ENCODE measurements at regions not wholly inside any gene's neighbourhood (a gene's known extent, or its start where the extent isn't known, plus 50 kb on each side); places are given as distances from the start of the nearest gene placed in this dataset.
"Not testable (repeated sequence)": the region's sequence is repeated elsewhere in the genome, so short reads cannot be mapped to it uniquely, and the experiment has no call there.

DNA sequence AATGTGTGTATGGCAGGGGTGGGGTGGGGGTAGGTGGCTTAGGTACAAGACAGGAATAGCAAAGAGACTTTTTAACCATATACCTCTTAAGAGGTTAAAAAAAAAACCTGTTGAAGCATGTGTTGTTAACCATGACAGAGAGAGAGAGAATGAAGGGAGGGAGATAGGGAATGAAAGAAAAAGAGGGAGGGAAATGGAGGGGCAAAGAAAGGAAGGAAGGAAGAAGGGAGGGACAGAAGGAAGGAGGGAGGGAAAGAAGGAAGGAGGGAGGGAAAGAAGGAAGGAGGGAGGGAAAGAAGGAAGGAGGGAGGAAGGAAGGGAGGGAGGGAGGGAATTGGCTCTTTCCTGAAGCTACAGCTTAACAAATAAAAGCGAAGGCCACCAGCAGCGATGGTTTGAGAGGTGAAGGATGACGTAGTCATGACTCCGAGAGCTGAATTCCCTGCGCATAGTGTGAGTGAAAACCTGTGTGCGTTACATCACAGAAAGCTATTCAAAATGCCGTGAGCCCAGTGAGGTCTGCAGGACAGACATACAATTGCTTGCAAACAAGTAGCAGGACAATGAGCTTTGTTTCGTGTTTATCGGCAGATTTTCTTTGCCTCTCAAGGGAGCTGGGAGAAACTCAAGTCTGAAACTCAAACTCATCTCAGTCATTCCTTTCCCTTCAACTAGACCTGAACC is 88.6 kb upstream of the NEDD9 start:
- DNase-seq: no peak

DNA sequence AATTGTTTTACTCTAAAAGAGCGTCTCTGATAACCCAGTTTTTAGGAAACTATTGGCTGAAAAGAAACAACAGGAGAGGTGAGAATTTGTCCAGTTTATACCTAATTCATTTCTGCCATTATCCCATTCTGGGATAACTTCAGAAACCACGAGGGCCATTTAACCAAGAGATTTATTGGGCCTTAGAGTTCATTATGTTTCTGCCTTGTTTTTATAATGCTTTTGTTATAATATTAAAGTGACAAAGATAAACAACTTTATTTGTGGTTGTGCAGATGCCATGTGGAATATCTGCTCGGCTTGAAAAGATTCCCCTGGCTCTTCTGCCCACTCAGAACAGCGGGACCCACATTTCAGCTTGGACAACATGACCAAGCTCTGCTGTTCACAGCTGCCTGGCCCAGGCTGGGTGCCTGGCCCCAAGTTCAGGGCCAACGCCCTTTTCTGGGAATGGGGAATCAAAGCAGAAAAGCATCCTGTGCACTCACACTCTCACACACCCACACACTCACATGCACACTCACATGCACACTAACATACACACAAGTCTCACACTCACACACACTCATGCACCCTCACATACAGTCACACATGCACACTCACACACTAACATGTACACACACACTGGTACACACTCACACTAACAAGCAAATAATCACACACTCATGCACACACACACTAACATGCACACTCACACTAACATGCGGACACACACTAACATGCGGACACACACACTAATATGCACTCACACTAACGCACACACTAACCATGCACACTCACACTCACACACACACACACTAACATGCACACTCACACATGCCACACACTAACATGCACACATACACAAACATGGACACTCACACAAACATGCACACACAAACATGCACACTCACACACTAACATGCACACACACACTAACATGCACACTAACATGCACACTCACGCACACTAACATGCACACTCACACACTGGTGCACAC is 86.7 kb upstream of the NEDD9 start:
- no peak for DNase-seq

DNA sequence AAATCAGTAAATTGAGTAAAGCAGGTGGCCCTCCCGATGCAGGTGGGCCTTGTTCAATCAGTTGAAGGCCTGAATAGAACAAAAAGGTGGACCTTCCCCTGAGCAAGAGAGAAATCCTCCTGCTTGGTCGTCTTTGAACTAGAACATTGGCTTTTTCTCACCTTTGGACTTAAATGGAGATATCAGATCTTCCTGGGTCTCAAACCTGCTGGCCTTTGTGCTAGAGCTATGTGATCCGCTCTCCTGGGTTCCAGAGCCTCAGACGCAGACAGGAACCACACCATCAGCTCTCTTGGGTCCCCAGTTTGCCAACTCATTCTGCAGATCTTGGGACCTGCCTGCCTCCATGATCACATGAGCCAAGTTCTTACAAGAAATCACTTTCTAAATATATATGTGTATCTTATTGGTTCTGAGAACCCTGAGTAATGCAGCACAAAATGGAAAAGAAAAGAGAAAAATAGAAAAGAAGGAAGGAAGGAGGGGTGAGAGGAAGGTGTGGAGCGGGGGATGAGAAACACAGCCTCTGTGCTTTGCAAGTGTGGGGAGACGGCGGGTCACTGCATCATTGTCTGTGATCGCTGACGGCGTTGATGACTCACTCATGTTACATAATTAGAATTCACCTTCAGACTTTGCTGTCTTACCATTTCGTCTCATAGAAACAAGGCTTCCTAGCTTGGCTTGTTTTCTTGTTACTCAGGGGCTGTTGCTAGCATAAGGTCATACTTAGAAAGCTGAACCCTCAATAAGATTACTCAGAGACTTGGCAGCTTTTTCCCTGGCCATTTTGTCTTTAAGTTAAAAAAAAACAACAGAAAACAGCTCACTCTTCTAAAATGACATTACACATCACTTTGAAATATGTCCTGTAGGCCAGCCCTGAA is 85.7 kb upstream of the NEDD9 start:
- no peak for DNase-seq

DNA sequence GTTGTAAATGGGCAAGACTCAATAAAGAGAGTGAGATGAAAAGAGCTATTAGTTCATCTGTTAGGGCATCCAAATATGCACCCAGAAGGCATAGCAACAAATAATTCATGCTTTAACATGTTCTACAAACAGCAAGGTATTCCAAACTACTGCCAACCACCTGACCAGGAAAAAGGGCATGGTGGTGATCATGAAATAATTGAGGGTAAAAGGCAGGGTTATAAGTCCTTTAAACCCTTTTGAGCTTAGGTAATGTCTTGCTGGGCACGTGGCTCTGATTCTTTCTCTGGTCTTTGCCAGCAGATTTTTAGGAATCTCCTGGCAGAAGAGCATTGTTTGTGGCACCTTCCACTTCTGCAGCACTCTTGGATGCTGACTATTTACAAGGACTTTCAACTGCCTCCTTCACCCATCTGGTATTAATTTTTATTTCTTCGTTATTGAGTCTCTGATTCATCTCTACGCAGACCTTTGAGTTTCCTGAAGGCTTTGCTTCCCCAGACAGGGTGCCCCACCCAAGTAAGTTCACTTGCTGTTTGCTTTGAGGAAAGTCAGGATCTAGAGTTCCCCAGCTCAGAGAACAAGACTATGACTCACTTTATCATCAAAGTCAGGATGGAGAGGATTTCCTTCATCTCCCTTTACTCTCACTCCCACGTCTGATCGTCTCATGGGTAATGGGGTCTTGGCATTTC is 83.4 kb upstream of the NEDD9 start:
- no peak for DNase-seq

DNA sequence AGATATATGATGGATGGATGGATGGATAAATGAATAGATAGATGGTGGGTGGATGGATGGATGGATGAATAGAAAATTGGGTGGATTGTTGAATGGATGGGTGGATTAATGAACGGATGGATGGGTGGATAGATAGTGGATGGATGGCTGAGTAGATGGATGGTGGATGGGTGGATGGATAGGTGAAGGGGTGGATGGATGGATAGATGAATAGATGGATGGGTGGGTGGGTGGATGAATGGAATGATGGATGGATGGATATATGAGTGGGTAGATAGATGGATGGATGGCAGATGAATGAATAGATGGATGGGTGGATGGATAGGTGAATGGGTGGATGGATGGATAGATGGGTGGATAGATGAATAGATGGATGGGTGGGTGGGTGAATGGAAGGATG is 80.7 kb upstream of the NEDD9 start:
- no peak for DNase-seq

DNA sequence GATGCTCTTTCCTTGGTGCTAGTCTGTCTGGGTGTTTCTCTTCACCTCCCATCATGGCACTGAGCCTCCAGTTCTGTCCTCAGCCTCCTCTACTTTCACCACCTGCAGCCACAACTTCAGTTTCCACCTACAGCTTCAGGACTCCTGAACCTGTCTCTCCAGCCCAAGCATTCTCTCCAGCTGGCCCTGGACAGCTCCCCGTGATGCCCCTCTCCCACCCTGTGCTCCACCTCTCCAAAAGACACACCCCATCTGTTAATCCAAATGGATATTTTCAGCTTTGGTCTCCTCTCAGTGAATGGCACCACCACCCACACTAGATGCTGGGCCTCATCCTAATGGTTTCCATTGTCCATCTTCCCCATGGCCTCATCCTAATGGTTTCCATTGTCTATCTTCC is 79.5 kb upstream of the NEDD9 start:
- DNase-seq: no peak

DNA sequence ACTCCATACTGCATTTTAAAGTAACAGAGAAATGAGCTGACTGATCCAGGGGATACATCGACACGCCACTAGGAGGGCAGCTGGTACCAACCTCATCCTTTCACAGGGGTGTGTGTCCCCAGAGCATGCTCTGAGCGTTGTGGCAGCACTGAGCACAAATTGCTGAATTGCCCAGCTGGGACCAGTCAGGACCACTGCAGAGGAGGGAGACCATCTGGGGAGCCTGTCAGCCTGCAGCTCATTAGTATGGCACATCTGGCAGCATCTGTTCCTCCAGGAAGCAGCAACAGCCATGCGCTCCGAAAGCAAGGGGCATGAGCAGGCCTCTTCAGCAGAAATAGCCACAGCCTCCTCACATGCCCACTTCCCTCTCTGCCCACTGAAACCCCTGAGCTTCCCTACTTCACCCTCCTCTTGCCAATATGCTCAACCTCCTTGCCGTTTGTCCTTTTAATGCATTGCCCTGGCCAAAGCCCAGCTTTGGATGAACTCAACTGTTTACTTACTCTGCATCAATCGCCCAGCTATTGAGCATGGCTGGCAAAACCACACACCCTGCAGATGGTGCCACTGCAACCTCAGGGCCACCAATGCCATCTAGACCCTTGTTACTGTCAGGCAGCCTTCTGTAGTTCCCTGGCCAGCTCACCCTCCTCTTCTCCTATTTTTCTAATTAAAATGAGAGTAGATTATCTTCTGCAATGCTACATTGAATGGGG is 77.6 kb upstream of the NEDD9 start:
- DNase-seq: no peak

DNA sequence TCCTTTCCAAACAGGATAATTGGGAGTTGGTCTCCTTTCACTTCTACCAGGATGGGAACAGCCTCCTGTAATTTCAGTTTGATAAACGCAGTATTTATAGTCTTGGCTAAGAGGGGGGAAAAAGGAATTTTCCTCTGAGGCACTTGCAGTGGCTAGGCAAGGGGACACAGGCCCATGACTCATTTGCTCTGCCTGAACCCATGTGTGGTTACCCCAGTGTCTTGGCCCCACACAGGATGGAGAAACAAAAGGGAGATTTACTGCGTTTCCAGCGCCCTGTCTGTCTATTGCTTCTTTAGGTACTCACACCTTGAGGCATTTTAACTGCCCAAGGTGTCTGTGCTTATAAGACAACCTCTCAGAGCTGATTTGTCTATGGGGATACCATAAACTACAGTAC is 74.8 kb upstream of the NEDD9 start:
- DNase-seq: no peak

DNA sequence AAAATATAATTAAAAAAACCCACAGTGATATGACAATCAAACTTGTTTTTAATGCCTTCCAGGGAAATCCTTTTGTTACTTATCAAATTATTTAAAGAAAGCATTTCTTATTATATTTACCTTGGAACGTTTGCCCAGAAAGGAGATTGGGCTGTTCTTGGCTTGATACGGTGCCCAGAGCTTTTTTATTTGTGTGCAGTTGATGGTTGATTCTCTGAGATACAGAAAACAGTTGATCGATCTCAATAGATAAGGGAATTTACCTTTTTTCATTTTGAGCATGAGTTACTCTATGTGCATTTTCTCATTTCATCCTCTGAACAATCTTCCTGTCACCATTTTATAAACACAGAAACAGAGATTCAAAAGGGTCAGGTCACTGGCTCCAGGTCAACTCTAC is 72.5 kb upstream of the NEDD9 start:
- no peak for DNase-seq

DNA sequence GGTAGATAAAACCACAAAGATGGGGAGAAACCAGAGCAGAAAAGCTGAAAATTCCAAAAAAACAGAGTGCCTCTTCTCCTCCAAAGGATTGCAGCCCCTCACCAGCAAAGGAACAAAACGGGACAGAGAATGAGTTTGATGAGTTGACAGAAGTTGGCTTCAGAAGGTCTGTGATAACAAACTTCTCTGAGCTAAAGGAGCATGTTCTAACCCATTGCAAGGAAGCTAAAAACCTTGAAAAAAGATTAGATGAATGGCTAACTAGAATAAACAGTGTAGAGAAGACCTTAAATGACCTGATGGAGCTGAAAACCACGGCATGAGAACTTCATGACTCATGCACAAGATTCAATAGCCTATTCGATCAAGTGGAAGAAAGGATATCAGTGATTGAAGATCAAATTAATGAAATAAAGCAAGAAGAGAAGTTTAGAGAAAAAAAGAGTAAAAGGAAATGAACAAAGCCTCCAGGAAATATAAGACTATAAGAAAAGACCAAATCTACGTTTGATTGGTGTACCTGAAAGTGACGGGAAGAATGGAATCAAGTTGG is 67.5 kb upstream of the NEDD9 start:
- DNase-seq: not testable (repeated sequence)

DNA sequence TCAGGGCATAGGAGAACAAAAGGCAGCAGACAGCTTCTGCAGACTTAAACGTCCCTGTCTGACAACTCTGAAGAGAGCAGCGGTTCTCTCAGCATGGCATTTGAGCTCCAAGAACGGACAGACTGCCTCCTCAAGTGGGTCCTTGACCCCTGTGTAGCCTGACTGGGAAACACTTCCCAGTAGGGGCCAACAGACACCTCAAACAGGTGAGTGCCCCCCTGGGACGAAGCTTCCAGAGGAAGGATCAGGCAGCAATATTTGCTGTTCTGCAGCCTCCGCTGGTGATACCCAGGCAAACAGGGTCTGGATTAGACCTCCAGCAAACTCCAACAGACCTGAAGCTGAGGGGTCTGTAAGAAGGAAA is 66.9 kb upstream of the NEDD9 start:
- not testable (repeated sequence) for DNase-seq

DNA sequence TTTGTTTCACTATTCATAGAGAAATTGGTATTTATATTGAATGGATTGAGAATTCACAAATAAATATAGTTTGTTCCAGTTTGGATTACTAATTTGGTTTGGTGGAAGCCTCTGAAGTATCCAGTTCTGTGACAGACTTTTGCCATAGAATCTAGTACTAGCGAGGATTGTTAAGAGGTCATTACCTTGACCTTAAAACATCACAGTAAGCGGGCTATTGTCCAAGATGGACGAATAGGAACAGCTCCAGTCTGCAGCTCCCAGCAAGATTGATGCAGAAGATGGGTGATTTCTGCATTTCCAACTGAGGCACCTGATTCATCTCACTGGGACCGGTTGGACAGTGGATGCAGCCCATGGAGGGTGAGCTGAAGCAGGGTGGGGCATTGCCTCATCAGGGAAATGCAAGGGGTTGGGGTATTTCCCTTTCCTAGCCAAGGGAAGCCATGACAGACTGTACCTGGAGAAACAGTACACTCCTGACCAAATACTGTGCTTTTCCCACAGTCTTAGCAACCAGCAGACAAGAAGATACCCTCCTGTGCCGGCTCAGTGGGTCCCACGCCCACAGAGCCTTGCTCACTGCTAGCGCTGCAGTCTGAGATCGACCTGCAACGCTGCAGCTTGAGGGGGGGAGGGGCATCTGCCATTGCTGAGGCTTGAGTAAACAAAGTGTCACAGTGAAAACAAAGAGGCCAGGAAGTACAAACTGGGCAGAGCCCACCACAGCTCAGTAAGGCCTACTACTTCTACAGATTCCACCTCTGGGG is 66.4 kb upstream of the NEDD9 start:
- DNase-seq: peak; percentile 26

DNA sequence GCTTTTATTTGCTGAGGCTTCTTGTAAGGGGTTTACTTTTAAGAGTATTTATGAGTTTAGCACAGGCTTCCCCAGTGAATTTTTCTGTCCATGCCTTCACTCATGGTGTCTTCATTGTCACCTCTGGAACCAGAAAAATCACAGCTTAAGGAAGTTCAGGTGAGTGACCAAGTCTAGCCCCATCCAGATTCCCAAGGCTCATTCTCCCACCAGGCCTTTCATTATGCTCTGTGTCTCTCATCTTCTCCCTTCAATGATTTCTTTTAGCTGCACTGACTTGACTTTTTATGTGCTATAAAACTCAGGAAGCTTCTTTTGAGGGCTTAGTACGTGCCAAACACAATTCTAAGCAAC is 64.9 kb upstream of the NEDD9 start:
- DNase-seq: no peak

DNA sequence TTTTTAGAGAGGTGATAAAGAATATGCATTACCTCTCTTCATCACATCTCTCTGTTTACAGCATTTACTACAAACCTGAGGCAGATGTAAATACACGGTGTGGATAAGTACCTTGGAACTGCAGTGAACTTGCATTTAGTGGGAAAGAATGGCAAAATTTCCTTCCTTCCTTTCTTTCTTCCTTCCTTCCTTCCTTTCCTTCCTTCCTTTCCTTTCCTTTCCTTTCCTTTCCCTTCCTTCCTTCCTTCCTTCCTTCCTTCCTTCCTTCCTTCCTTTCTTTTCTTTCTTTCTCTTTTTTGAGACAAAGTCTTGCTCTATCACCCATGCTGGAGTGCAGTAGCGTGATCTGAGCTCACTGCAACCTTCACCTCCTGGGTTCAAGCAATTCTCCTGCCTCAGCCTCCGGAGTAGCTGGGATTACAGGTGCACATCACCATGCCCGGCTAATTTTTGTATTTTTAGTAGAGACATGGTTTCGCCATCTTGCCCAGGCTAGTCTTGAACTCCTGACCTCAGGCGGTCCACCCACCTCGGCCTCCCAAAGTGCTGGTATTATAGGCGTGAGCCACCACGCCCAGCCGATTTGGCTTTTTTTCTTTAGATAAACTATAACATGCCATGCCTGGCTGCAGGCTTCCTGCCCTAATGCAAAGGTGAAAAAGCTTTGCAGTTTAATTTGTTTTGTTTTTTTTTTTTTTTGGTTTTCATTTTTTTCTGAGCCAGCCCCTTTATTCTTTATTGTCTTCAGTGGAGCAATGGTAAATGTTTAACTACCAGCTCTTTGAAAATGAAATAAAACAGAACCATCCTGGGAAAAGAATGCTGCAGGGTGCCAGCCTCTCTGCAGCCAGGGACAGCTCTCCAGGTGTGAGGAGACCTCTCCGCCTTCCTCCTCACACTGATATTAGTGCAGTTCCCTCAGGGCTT is 64.2 kb upstream of the NEDD9 start:
- DNase-seq: no peak

DNA sequence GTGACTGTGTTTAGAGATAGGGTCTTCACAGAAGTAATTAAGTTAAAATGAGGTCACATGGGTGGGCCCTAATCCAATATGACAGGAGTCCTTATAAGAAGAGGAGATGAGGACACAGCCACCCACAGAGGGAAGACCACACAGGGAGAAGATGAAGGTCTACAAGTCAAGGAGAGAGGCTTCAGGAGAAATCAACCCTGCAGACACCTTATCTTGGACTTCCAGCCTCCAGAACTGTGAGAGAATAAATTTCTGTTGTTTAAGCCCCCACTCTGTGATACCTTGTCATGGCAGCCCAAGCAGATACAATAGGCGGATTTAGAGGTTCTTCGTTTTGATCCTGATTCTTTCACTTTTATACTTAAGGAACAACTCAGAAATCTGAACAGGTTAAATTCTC is 63.5 kb upstream of the NEDD9 start:
- DNase-seq: no peak

DNA sequence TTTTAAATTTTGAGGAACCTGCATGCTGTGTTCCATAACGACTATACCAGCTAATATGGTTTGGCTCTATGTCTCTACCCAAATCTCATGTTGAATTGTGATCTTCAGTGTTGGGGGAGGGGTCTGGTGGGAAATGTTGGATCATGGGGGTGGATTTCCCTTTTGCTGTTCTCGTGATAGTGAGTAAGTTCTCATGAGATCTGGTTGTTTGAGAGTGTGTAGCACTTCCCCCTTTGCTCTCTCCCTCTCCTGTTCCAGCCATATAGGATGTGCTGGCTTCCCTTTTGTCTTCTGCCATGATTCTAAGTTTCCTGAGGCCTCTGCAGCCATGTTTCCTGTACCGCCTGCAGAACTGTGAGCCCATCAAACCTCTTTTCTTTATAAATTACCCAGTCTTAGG is 61.8 kb upstream of the NEDD9 start:
- DNase-seq: no peak

DNA sequence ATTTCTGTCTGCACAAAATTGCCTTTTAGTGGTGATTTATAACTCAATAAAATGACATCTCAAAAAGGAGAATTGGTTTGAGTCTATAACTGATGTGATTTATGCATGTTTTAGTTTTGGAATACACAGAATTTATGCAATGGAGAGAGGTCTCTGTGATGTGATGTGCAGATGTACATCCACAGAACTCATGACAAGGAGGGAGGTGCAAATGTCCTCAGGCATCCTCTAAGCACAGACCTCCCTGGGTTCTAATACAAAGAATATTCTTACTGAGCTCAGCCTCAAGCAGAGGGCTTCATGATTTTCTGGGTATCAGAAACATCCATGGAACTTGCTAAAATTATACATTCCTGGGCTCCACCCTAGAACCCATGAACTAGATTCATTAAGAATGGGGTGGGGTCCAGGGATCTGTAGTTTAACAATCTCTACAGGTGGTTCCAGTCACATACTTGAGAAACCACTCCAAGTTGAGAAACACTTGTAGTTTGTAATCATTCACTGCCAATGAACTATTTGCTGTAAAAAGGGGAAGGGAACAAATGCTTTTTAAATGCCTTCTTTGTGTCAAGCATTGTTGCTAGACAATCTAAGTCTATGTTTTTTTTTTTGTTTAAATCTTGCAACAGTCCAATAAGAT is 60.2 kb upstream of the NEDD9 start:
- DNase-seq: no peak

DNA sequence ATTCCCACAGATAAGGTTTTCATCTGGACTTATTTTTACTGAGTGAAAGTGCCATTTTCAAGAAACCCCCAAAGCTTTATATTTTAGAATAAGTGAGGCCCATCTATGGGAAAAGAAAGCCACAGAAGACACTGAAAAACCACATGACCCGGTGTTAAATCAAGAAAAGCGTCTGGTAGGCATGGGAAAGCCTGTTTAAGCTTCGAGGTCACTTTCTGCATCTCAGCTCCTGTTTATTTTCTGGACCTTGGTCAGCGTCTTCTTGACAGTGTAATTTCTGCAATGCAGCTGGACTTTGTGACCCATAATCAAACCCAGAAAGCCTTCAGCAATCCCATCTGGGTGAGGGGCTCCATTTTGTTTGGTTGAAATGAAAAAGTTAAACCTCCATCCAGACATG is 59.6 kb upstream of the NEDD9 start:
- no peak for DNase-seq

DNA sequence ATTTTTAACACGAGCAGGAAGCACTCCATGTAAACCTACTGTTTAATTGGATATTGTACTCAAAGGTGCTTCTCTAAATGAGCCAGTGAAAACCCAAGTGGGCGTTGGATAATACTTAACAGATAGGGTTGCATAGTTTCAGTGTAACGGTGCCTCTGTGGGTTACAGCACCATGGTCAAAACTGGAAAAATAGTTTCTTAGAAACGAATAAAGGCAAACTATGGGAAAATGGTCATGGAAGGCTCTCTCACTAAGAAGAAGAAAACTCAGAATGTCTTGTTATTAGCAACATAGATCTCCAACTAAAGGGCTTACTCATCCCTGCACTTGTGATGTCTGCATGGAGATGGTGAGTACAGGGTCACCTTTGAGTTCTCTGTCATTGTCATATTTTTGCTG is 59.1 kb upstream of the NEDD9 start:
- no peak for DNase-seq
